ENCODE measurements at regions not wholly inside any gene's neighbourhood (a gene's known extent, or its start where the extent isn't known, plus 50 kb on each side); places are given as distances from the start of the nearest gene placed in this dataset.

DNA sequence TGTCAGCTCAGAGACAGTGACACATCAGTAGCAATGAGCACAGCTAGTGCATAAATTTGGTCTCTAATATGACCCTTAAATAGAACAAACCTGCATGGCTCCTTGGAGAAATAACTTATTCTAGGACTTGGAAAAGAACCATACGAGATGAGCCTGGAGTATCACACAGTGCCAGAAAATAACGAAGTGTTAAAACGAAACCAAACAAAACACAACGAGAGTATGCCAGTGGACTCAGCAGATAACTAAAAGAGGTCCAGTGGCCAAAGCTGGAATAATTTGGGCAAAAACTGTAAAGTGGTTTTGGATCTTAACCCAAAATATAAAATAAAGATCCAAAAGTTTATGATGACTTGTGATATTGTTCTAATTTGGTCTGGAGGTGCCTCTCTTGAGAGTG, 1599.0 kb upstream of the LRRTM1 start:
- no peaks in the 10 kb centered on the region for H3K4me1 ChIP-seq (ENCODE audit: control insufficient read depth, insufficient read depth, low read length)
- DNase-seq (ENCODE audit: low read depth), result no peak
- no peak overlapping the region for H3K4me3 ChIP-seq (ENCODE audit: low read length)
- H3K9ac ChIP-seq (ENCODE audit: low read length), result no peak overlapping the region
- H3K36me3 ChIP-seq (ENCODE audit: control insufficient read depth, insufficient read depth, low read length, severe bottlenecking), result no peaks in the 10 kb centered on the region
- H3K27me3 ChIP-seq (replicated peaks; ENCODE audit: control insufficient read depth, insufficient read depth, low read length), result no peaks in the 10 kb centered on the region
- no peaks in the 10 kb centered on the region for H3K9me3 ChIP-seq (ENCODE audit: control insufficient read depth, low read length)

DNA sequence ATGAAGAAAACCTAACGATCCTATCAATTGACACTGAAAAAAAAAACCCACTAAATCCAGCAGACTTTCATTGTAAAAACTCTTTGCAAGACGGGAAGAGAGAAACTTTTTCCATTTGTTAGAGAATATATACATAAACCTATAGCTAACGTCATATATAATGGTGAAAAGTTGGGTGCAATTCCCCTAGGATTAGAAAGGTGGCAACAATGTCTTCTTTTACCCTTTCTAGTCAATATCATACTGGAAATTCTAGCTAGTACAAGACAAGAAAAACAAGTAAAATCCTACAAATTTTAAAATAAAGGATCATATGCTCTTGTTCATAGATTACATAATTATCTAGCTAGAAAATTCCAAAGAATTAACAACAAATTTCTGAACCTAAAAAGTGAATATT, 1596.5 kb upstream of the LRRTM1 start:
- DNase-seq (ENCODE audit: low read depth), result no peak
- no peak overlapping the region for H3K4me3 ChIP-seq (ENCODE audit: low read length)
- H3K4me1 ChIP-seq (ENCODE audit: control insufficient read depth, insufficient read depth, low read length), result no peaks in the 10 kb centered on the region
- no peaks in the 10 kb centered on the region for H3K36me3 ChIP-seq (ENCODE audit: control insufficient read depth, insufficient read depth, low read length, severe bottlenecking)
- no peak overlapping the region for H3K9ac ChIP-seq (ENCODE audit: low read length)
- H3K9me3 ChIP-seq (ENCODE audit: control insufficient read depth, low read length), result no peaks in the 10 kb centered on the region
- no peaks in the 10 kb centered on the region for H3K27me3 ChIP-seq (replicated peaks; ENCODE audit: control insufficient read depth, insufficient read depth, low read length)

DNA sequence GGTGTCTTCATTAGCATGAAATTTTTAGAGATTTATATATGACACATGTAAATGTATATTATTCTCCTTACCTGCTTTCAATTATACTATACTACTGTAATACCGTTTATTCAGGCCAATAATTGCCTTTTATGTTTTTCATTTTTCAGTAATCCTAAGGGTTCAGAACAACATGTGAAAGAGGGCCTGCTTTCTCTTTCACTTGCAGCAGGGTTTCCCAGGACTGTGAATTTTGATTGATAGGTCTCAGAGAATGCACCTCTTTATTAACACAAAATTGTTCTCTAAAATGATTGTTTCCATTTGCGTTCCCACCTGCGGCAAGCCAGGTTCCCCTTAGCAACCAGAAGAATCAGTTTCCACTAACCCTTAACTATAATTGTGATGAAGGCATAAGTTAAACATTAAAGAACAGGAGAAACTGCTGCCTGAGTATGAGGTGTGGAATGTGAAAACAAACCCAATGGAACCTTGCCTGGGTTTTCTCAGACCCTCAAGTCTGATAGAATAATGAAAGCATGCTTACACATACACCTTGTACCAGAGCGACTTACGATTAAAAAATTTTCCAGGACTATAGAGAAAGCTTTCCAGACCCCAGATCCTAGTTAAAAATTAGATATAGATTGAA, 1591.2 kb upstream of the LRRTM1 start:
- H3K36me3 ChIP-seq (ENCODE audit: control insufficient read depth, insufficient read depth, low read length, severe bottlenecking), result no peaks in the 10 kb centered on the region
- H3K4me1 ChIP-seq (ENCODE audit: control insufficient read depth, insufficient read depth, low read length), result no peaks in the 10 kb centered on the region
- H3K27me3 ChIP-seq (replicated peaks; ENCODE audit: control insufficient read depth, insufficient read depth, low read length), result no peaks in the 10 kb centered on the region
- H3K4me3 ChIP-seq (ENCODE audit: low read length), result no peak overlapping the region
- no peaks in the 10 kb centered on the region for H3K9me3 ChIP-seq (ENCODE audit: control insufficient read depth, low read length)
- H3K9ac ChIP-seq (ENCODE audit: low read length), result no peak overlapping the region
- no peak for DNase-seq (ENCODE audit: low read depth)

DNA sequence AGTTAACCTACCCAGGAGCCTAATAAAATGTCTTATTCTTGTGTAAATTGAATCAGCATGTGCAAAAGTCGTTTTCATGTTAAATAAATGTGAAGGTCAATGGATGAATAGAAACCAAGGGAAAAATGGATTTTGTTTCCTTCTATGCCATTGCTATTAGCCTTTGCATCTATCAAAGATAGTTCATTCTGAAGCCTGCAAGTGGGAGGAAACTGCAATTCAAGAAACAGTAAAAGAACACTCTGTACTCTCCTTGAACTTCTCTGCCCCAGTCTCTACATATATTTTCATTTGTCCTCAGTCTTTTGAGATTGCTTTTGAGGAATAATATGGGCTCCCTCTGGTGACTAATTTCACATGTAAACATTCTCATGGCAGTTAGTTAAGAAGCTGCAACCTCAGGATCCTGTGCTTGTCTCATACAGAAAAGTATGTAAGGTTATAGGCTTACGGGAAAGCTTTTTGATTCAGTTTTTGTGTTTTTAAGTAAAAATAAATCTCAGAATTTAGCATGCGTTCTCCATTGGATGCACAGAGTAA, 1590.0 kb upstream of the LRRTM1 start:
- Histone ChIP-seq H3K4me1 (ENCODE audit: control insufficient read depth, insufficient read depth, low read length) (no peaks in the 10 kb centered on the region), H3K9ac (ENCODE audit: low read length) (no peak overlapping the region), H3K9me3 (ENCODE audit: control insufficient read depth, low read length) (no peaks in the 10 kb centered on the region), H3K4me3 (ENCODE audit: low read length) (no peak overlapping the region), H3K36me3 (ENCODE audit: control insufficient read depth, insufficient read depth, low read length, severe bottlenecking) (no peaks in the 10 kb centered on the region), H3K27me3 (replicated peaks; ENCODE audit: control insufficient read depth, insufficient read depth, low read length) (no peaks in the 10 kb centered on the region)
- no peak for DNase-seq (ENCODE audit: low read depth)

DNA sequence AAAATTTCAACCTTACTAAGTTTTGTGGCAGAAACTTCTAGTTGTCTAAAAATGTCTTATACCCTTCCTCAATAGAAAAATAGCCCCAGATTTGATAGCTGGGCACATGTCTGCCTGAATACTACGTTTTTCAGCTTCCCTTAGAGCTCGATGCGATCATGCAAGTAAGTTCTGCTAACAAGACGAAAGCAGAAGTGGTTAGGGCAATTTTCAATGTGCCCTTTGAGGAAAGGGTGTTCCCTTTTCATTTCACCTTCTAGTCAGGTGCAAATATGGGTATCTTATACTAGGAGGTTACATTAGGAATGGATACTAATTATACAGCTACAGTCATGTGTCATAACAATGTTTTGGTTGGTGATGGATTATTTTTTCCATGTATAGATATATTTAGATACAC, 1572.1 kb upstream of the LRRTM1 start:
- Histone ChIP-seq H3K9ac (ENCODE audit: low read length) (no peak overlapping the region), H3K27me3 (replicated peaks; ENCODE audit: control insufficient read depth, insufficient read depth, low read length) (no peaks in the 10 kb centered on the region), H3K4me1 (ENCODE audit: control insufficient read depth, insufficient read depth, low read length) (no peaks in the 10 kb centered on the region), H3K4me3 (ENCODE audit: low read length) (no peak overlapping the region), H3K36me3 (ENCODE audit: control insufficient read depth, insufficient read depth, low read length, severe bottlenecking) (no peaks in the 10 kb centered on the region), H3K9me3 (ENCODE audit: control insufficient read depth, low read length) (peaks cover 4% of the 10 kb centered on the region)
- DNase-seq (ENCODE audit: low read depth), result no peak

DNA sequence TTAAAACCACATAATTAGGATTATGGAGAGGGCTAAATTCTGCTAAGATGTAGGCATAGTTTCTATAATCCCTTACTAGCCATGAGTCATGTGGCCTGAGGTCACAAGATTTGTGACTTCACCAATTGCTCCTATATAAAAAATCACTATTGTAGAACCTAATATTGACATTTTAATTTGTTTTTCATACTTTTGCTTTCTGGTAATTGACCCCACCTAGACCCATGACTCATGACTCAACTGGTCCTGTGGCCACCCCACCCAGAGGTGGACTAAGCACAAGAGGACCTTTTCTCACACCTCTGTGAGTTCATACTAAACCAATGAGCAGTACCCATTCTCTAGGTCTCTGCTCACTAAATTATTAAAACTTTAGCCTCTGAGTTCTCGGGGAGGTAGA, 1567.5 kb upstream of the LRRTM1 start:
- Histone ChIP-seq H3K9me3 (ENCODE audit: control insufficient read depth, low read length) (peaks cover 4% of the 10 kb centered on the region), H3K4me1 (ENCODE audit: control insufficient read depth, insufficient read depth, low read length) (no peaks in the 10 kb centered on the region), H3K27me3 (replicated peaks; ENCODE audit: control insufficient read depth, insufficient read depth, low read length) (no peaks in the 10 kb centered on the region), H3K36me3 (ENCODE audit: control insufficient read depth, insufficient read depth, low read length, severe bottlenecking) (no peaks in the 10 kb centered on the region), H3K4me3 (ENCODE audit: low read length) (no peak overlapping the region), H3K9ac (ENCODE audit: low read length) (no peak overlapping the region)
- no peak for DNase-seq (ENCODE audit: low read depth)

DNA sequence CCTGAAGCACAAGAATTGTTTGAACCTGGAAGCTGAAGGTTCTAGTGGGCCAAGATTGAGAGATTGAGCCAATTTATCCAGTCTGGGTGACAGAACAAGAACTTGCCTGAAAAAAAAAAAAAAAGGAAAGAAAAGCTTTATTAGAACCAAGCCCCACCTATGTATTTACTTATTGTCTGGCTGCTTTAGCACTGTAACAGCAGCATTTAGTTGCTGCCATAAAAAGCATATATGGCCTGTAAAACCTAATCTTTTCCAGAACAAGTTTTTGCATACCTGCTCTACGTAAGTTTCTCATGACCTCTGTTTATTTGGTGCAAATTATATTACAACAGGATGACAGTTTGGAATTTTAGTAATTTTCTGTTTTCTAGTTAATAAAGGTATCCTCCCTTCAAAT, 1565.6 kb upstream of the LRRTM1 start:
- DNase-seq (ENCODE audit: low read depth), result no peak
- H3K9ac ChIP-seq (ENCODE audit: low read length), result no peak overlapping the region
- no peaks in the 10 kb centered on the region for H3K27me3 ChIP-seq (replicated peaks; ENCODE audit: control insufficient read depth, insufficient read depth, low read length)

DNA sequence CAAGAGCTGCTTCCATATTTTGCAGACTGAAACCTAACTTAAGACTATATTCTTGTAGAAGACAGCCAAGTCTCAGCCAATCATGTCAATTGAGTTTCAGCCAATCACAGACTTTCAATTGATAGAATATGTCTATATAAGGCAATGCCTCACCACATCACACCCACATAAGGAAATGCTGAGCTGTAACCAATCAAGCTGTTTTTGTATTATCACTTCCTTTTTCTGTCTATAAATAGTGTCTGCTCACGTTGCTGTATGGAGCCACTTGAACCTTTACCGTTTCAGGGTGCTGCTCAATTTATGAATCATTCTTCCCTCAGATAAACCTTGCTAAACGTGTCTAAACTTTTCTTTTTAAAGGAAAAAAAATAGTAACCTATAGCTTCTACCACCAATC, 1554.4 kb upstream of the LRRTM1 start:
- no peaks in the 10 kb centered on the region for H3K9me3 ChIP-seq (ENCODE audit: control insufficient read depth, low read length)
- no peak for DNase-seq (ENCODE audit: low read depth)

More for the DNA sequence above, 1565.6 kb upstream of the LRRTM1 start:
- Histone ChIP-seq H3K9me3 (ENCODE audit: control insufficient read depth, low read length) (peaks cover 4% of the 10 kb centered on the region), H3K36me3 (ENCODE audit: control insufficient read depth, insufficient read depth, low read length, severe bottlenecking) (no peaks in the 10 kb centered on the region), H3K4me3 (ENCODE audit: low read length) (no peak overlapping the region), H3K4me1 (ENCODE audit: control insufficient read depth, insufficient read depth, low read length) (no peaks in the 10 kb centered on the region)

DNA sequence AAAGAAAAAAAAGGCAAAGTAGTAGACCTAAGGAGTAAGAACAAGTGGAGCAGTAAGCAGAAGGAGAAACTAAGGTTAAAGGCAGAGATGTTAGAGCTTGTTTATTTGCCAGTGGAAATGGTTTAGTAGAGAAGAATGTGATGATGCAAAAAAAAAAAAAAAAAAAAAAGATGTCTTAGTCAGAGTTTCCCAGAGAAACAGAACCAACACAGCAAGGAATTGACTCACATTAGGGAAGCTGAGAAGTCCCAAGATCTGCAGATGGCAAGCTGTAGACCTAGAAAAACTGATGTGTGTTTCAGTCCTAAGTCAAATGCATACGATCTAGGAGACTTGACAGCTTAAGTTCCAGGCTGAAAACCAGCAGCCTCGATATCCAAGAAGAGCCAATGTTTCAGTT, 1548.8 kb upstream of the LRRTM1 start:
- no peaks in the 10 kb centered on the region for H3K27me3 ChIP-seq (replicated peaks; ENCODE audit: control insufficient read depth, insufficient read depth, low read length)

More for the DNA sequence above, 1554.4 kb upstream of the LRRTM1 start:
- Histone ChIP-seq H3K27me3 (replicated peaks; ENCODE audit: control insufficient read depth, insufficient read depth, low read length) (no peaks in the 10 kb centered on the region), H3K4me3 (ENCODE audit: low read length) (no peak overlapping the region), H3K9ac (ENCODE audit: low read length) (no peak overlapping the region), H3K36me3 (ENCODE audit: control insufficient read depth, insufficient read depth, low read length, severe bottlenecking) (no peaks in the 10 kb centered on the region), H3K4me1 (ENCODE audit: control insufficient read depth, insufficient read depth, low read length) (no peaks in the 10 kb centered on the region)

DNA sequence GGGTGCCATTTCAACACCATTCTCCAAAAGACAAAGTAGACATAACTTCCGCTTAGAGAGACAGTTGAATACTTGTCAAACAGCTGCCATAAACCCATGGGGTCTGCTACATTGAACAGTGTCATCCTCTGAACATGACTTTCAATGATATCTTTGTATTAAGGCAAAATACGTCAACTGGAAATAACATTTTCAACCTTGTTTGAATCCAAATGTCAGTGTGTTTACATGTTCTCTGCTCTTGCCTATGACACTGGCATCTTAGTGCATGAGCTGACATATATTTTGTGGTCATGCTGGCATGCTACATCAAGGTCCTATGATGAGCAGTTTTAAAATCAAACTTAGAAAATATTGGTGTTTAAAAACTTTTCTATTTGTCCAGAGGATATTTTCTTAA, 1548.1 kb upstream of the LRRTM1 start:
- H3K4me3 ChIP-seq (ENCODE audit: low read length), result no peak overlapping the region
- no peaks in the 10 kb centered on the region for H3K9me3 ChIP-seq (ENCODE audit: control insufficient read depth, low read length)
- H3K27me3 ChIP-seq (replicated peaks; ENCODE audit: control insufficient read depth, insufficient read depth, low read length), result no peaks in the 10 kb centered on the region
- DNase-seq (ENCODE audit: low read depth), result no peak
- H3K36me3 ChIP-seq (ENCODE audit: control insufficient read depth, insufficient read depth, low read length, severe bottlenecking), result no peaks in the 10 kb centered on the region
- H3K4me1 ChIP-seq (ENCODE audit: control insufficient read depth, insufficient read depth, low read length), result no peaks in the 10 kb centered on the region
- H3K9ac ChIP-seq (ENCODE audit: low read length), result no peak overlapping the region

More for the DNA sequence above, 1548.8 kb upstream of the LRRTM1 start:
- Histone ChIP-seq H3K9me3 (ENCODE audit: control insufficient read depth, low read length) (no peaks in the 10 kb centered on the region), H3K4me1 (ENCODE audit: control insufficient read depth, insufficient read depth, low read length) (no peaks in the 10 kb centered on the region), H3K36me3 (ENCODE audit: control insufficient read depth, insufficient read depth, low read length, severe bottlenecking) (no peaks in the 10 kb centered on the region), H3K9ac (ENCODE audit: low read length) (no peak overlapping the region), H3K4me3 (ENCODE audit: low read length) (no peak overlapping the region)
- DNase-seq (ENCODE audit: low read depth), result no peak

DNA sequence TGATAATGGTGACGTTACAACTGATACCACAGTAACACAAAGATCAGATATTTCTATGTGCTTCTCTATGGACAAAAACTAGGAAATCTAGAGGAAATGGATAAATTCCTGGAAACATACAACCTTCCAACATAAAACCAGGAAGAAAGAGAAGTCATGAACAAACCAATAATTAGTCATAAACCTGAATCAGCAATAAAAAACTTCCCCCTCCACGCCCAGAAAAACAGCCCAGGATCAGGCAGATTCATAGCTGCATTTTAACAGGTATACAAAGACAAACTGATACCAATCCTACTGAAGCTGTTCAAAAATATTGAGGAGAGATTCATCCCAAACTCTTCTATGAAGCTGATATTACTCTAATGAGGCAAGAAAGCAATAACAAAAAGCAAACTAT, 1535.2 kb upstream of the LRRTM1 start:
- Histone ChIP-seq H3K27me3 (replicated peaks; ENCODE audit: control insufficient read depth, insufficient read depth, low read length) (no peaks in the 10 kb centered on the region), H3K9me3 (ENCODE audit: control insufficient read depth, low read length) (no peaks in the 10 kb centered on the region), H3K9ac (ENCODE audit: low read length) (no peak overlapping the region), H3K4me1 (ENCODE audit: control insufficient read depth, insufficient read depth, low read length) (no peaks in the 10 kb centered on the region), H3K4me3 (ENCODE audit: low read length) (no peak overlapping the region), H3K36me3 (ENCODE audit: control insufficient read depth, insufficient read depth, low read length, severe bottlenecking) (no peaks in the 10 kb centered on the region)
- DNase-seq (ENCODE audit: low read depth), result no peak
